ENCODE measurements at regions not wholly inside any gene's neighbourhood (a gene's known extent, or its start where the extent isn't known, plus 50 kb on each side); places are given as distances from the start of the nearest gene placed in this dataset.

DNA sequence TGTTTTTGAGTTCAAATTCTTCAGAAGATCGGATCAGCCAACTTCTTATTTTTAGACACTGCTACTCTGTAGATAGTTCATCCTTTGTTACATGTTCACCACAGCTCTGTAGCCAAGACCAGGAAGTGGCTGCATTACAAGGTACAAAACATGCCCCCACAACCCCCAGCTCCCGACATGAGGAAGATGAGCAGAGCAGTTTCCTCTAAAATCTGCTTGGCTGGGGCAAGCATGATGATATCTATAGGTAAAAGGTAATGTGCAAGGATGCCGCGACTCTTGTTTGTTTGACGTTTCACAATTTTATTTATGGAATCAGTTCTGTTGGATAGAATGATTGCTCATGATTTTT is 126.5 kb upstream of the GRM7 start:
- Histone ChIP-seq H3K4me1 (no peaks in the 10 kb centered on the region), H3K9me3 (no peaks in the 10 kb centered on the region), H3K27me3 (replicated peaks in 1 of 7) (no peaks in the 10 kb centered on the region), H3K36me3 (no peaks in the 10 kb centered on the region), H3K27ac (no peak overlapping the region), H3K4me3 (no peak overlapping the region)
- no peak for DNase-seq
- TF ChIP-seq CTCF (IDR thresholded peaks at IDR 0.05 in 8 of 11, conservative IDR thresholded peaks at IDR 0.05 in 3 of 11) = no peak
- TF ChIP-seq POLR2A (IDR thresholded peaks at IDR 0.05) = no peak
- no peak for TF ChIP-seq POLR2AphosphoS5 (IDR thresholded peaks at IDR 0.05)
- WGBS, 5 donors = 81 to 85% (median 84%) methylated on average over 5 of the region's 5 CpGs
- intact Hi-C loops (cut with DNase I; ENCODE audit: low total_unique reads) = no loop called here

GRCh38 chr3:6736836-6737629 is 123.9 kb upstream of the GRM7 start:
- Histone ChIP-seq H3K4me3 (no peak overlapping the region), H3K36me3 (no peaks in the 10 kb centered on the region), H3K27ac (no peak overlapping the region), H3K27me3 (replicated peaks in 1 of 7) (no peaks in the 10 kb centered on the region), H3K9me3 (no peaks in the 10 kb centered on the region), H3K4me1 (no peaks in the 10 kb centered on the region)
- intact Hi-C loops (cut with DNase I; ENCODE audit: low total_unique reads) = no loop called here
- no peak for DNase-seq
- TF ChIP-seq POLR2A (IDR thresholded peaks at IDR 0.05) = no peak
- TF ChIP-seq POLR2AphosphoS5 (IDR thresholded peaks at IDR 0.05) = no peak
- TF ChIP-seq CTCF (IDR thresholded peaks at IDR 0.05 in 8 of 11, conservative IDR thresholded peaks at IDR 0.05 in 3 of 11) = no peak
- 62 to 75% (median 70%) methylated on average over 5 of the region's 5 CpGs for WGBS, 5 donors

DNA sequence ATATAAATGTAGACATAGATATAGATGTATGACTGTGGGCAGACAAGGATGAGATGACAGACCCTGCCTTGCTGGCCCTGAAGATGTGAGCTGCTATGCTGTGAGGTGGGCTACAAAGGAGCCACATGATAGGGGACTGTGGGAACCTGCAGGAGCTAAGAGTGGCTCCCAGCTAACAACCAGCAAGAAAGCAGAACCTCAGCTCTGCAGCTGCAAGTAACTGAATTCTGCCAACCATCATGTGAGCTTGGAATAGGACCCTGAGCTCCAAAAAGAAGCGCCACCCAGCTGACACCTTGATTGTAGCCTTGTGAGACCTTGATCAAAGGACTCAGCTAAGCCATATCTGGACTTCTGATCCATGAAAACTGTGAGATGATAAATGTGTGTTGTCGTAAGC is 123.3 kb upstream of the GRM7 start:
- H3K36me3 ChIP-seq = no peaks in the 10 kb centered on the region
- no peak overlapping the region for H3K27ac ChIP-seq
- no peaks in the 10 kb centered on the region for H3K9me3 ChIP-seq
- intact Hi-C loops (cut with DNase I; ENCODE audit: low total_unique reads) = no loop called here
- TF ChIP-seq POLR2A (IDR thresholded peaks at IDR 0.05) (no peak), CTCF (IDR thresholded peaks at IDR 0.05 in 8 of 11, conservative IDR thresholded peaks at IDR 0.05 in 3 of 11) (no peak), POLR2AphosphoS5 (IDR thresholded peaks at IDR 0.05) (no peak)
- no peak for DNase-seq
- no peaks in the 10 kb centered on the region for H3K27me3 ChIP-seq (replicated peaks in 1 of 7)
- no peaks in the 10 kb centered on the region for H3K4me1 ChIP-seq
- H3K4me3 ChIP-seq = no peak overlapping the region
- 75 to 91% (median 85%) methylated on average over 2 of the region's 2 CpGs for WGBS, 5 donors

- H3K36me3 ChIP-seq = no peaks in the 10 kb centered on the region
- H3K9me3 ChIP-seq = no peaks in the 10 kb centered on the region
- intact Hi-C loops (cut with DNase I; ENCODE audit: low total_unique reads) = no loop called here
- DNase-seq = no peak
- H3K27me3 ChIP-seq (replicated peaks in 1 of 7) = no peaks in the 10 kb centered on the region
- 36 to 55% (median 43%) methylated on average over 3 of the region's 3 CpGs for WGBS, 5 donors
- TF ChIP-seq POLR2A (IDR thresholded peaks at IDR 0.05) = no peak
- no peak for TF ChIP-seq CTCF (IDR thresholded peaks at IDR 0.05 in 8 of 11, conservative IDR thresholded peaks at IDR 0.05 in 3 of 11)
- no peak for TF ChIP-seq POLR2AphosphoS5 (IDR thresholded peaks at IDR 0.05)
- H3K4me3 ChIP-seq = no peak overlapping the region
- H3K27ac ChIP-seq = no peak overlapping the region
- H3K4me1 ChIP-seq = no peaks in the 10 kb centered on the region
Measured at GRCh38 chr3:6739288-6739687, 121.6 kb upstream of the GRM7 start.

All from spleen (tissue), 11 donors.